ENCODE measurements at regions not wholly inside any gene's neighbourhood (a gene's known extent, or its start where the extent isn't known, plus 50 kb on each side); places are given as distances from the start of the nearest gene placed in this dataset.
"Not testable (repeated sequence)": the region's sequence is repeated elsewhere in the genome, so short reads cannot be mapped to it uniquely, and the experiment has no call there.

DNA sequence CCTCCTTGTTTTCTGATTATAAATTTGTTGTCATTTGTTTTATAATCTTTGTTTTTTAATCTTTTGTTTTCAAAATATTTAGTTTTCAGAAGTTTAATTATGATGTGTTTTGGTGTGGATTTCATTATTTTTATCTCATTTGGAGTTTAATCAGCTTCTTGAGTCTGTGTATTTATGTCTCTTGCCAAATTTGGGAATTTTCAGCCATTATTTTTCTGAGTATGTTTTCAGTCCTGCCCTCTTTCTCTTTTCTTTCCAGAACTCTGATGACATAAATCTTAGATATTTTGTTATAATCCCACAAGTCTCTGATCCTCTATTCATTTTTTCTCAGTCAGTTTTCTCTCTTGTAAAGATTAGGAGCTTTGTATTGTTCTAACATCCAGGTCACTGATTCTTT, 89.8 kb downstream of the RHOU start:
- no peak for DNase-seq

DNA sequence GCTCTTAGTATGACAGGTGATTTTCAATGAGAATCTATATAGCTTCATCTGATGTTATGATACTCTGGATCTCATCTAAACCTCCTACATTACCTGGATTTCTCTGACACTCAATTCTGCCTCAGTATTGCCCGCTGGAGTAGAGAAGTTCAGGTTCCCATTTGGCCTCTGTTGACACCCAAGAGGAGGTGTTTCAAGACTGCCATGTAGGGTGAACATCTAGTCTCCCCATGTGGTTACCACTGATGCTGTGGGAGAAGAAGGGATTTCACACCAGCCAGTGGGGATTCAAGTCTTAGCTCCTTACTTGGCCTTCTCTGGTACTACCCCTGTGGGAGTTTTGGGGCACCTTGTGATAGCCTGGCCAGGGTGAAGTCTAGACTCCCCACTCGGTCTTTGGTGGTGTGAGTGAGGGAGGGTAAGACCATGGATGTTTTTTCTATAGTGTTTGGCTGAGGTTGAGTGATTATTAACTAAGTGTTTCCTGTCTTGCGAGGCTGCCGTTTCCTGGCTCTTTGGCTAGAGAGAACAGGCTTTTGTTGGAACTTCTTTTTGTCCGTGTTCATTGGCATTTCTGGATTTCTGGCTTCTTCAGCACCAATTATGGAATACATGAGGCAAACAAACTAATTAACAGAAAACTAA, 90.7 kb downstream of the RHOU start:
- DNase-seq: no peak

DNA sequence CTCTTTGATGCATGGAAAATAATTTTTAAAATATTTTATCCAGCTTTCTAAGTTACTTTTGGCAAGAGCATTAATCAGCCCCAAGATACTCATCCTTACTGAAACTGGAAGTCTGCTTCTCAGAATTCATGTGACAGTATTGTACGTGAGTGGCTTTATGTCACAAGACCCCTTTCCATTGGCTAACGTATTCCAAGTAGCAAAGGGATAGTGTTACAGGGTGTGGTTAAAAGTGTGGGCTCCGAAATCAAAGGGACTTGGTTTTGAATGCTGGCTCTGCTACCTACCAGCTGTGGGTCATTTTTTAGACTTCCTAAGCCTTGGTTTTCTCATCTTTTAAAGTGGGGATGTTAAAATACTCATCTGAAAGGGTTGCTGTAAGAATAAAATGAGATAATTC, 91.7 kb downstream of the RHOU start:
- peak; percentile 10 for DNase-seq

DNA sequence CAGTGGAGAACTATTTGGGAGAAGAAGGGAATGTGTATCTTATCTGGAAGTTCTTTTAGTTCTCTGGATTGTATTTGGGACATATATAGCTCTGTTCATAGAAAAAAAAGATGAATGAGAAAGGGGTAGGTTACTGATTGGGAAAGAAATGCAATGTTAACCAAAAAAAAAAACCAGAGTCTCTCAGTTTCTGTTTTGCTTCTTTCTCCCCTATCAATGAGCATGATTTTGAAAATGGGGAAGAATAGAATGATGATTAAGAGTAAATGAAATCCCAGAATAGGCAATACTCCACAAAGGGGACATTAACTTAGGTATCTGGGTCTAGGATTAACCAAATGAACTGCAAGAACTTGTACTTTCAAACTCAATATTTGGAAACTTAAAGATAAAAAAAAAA, 92.9 kb downstream of the RHOU start:
- no peak for DNase-seq

DNA sequence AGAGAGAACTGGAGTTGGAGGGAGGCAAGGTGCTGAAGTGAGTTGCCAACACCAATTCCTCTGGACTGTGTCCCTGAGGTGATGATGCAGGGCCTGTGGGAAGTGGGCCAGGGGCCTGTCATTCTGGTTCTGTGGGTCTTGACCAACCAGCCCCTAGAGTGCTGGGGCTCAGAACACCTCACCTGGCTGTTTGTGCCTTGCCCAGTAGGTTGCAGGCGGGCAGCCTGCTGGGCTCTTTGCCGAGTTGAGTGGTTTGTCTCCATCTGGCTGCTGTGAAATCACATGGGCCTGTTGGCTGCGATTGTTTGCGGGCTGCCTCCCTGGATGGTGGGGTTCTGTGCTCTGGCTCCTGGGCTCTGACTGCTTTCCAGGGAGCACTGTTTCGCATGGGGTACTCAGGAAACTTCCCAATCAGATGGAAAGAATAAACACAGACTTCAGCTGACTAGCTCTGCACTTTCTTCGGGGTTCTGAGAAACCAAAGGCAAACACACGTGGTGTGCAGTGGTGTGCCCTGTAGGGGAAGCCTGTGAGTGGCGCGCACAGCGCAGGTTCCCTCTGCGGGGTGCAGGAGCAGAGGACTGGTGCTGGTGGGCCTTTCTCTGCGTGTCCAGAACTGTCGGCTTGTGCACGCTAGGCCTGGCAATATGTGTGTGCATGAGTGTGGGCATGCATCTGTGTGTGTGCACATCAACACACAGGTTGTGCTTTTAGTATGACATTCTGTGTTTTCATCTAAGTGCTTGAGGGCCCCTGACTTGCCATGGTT, 95.1 kb downstream of the RHOU start:
- DNase-seq: no peak

DNA sequence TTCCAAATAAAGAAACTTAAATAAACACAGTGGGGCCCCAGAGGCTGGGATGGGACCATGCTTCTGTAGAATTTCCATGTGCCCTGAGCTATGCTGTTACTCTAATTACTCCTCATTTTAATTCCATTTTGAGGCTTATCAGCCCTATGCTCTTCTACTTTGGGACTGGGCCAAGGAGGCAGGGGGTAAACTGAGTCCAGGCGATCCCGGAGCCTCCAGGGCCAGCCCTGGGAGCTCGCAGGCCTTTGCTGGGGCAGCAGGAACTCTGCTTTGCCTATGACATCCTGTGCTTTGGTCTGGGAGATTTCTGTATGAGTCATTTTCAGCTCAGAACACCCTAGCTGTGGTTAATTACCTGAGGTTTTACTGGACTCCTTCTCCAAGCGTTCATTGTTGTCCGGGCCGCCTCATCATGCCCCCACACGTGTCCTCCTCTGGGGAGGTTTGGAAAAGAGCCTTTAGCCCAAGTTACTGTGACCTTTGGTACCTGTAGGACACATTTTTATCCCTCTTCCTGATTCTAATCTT, 95.7 kb downstream of the RHOU start:
- DNase-seq: no peak

- no peak for DNase-seq
Measured at GRCh38 chr1:228833911-228834688, 98.8 kb downstream of the RHOU start.

DNA sequence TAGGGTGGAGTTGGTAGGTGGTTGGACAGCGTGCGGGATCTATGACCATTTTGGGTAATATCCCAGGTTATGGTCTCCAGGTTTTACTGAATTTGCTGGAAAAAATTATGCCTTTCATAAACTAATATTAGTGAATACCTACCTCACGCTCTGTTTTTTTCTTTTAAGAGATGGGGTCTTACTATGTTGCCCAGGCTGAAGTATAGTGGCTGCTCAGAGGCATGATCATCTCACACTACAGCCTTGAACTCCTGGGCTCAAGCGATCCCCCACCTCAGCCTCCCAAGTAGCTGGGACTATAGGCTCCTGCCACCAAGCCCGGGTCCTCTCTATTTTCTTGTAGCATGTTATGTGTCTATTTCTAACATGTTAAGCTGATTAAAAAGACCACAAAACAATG, 100.2 kb downstream of the RHOU start:
- no peak for DNase-seq

- DNase-seq: no peak
Measured at GRCh38 chr1:228835911-228836310, 100.6 kb downstream of the RHOU start.

DNA sequence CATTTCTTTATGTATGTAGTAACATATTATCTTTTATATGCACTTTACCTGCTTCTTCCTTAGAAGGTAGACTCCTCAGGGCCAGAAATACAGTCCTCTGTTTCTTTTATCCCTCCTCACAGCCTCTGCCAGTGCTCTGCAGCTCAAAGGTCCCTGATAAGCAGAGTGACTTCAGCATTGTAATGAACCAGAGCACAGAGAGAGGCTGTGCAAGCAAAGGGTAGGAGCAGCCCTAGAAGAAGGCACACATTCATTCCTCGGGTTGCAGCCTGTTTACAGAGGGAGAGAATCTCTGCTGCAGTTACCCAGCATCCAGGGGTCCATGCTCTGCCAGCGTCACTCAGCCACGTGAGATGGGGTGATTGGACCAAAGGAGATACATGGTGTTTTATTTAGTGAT, 101.1 kb downstream of the RHOU start:
- no peak for DNase-seq

- DNase-seq: no peak
Measured at GRCh38 chr1:228837032-228837431, 101.8 kb downstream of the RHOU start.

DNA sequence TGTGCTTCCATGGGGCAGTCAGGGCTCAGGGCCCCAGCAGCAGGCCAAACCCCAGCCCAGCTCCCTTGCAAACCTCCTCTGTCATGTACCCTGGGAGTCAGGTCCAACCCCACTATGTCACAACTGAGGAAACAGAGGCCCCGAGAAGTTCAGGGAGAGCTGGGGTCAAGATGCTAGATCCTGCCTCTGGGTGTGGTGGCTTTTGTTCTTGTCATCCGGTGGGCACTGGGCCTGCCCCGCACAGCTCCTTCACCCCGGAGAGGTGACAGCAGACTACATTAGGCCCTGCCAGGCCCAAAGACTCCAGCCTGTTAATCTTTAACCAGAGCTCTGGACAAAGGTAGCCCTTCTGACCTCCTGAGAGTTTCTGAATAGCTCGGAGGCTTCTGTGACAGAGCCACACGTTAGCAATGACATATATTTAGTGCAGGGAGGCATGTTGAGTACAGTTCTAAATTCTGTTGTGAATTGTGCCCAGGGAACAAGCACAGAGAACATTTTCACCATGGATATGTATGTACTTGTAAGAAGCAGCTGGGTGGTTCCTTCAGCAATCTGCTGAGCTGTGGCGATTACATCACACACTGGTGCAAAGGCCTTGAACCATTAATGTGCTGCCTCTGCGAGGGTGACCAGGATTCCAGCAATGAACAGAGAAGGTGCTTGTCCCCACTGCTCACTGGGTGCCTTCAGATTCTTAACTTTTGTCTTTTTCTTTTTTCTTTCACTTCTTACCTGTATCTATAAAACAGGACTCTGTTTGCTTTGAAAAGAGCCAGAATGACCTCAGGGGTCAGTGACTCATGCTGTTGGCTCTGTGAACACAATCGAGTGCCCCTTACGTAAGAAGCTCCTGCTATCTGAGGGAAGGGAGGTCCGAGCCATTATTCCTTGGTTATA, 102.8 kb downstream of the RHOU start:
- DNase-seq: no peak

DNA sequence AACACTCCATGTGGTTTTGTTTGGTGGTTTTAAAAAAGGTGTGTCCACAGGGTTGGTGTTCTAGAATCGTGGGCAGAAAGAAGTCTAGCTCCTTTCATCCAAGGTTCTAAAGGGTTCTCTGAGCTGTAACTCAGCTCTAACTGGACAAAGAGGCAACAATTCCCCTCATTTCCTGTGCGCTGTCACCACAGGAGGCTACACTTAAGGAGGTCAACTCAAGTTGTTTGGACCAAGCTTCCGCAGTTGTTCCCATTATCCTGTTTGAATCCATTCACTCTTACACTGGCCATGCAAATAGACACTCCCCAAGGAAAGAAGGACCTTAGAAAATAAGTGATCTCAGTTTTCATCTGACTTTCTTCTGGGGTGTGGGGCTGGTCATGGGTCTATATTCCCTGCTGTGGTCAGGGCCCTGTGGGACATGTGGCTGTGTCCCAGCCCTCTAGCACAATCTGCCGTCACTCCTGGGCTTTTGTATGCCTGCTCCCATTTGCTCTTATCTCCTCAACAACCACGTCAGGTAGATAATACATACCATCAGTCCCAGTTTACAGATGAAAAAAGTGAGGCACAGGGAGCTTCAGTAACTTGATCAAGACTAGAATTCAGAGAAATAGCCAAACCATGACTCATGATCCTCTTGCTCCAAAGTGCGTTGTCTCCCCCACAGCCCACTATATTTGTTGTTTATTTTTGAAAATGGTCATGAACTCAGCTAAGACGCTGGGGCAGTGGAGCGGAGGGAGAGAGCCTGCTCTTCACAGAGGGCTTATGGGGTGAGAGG, 103.6 kb downstream of the RHOU start:
- DNase-seq: no peak

GRCh38 chr1:228839656-228840055, 104.4 kb downstream of the RHOU start:
- DNase-seq: no peak

GRCh38 chr1:228841632-228842031, 106.4 kb downstream of the RHOU start:
- no peak for DNase-seq

- DNase-seq: no peak
Measured at GRCh38 chr1:228842094-228842775, 107.0 kb downstream of the RHOU start.

DNA sequence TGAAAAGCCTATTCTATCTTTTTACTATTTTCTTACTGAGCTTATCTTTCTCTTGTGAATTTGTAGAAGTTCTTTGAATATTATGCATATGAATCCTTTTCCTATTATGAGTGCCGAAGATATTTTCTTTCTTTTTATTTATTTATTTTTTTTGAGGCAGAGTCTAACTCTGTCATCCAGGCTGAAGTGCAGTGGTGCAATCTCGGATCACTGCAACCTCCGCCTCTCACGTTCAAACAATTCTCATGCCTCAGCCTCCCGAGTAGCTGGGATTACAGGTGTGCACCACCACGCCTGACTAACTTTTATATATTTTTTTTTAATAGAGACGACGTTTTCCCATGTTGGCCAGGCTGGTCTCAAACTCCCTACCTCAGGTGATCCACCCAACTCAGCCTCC, 109.8 kb downstream of the RHOU start:
- DNase-seq: no peak

DNA sequence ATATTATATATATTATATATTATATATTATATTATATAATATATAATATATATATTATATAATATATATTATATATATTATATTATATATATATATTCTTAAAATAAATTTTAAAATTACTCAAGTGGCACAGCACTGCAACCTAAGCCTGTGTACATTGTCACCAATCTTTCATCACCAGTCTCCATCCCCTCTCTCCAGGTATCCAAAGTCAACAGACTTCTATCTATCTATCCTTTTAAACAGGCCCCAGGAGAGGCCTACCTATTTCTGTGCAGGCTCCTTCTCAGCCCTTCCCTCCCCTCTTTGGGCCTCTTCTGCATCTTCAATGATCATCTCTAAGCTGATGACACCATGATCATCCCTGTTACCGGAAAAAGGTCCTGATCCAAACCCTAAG, 111.7 kb downstream of the RHOU start:
- no peak for DNase-seq

GRCh38 chr1:228847451-228847850, 112.2 kb downstream of the RHOU start:
- DNase-seq: not testable (repeated sequence)

- DNase-seq: no peak
Measured at GRCh38 chr1:228848406-228848805, 113.1 kb downstream of the RHOU start.

DNA sequence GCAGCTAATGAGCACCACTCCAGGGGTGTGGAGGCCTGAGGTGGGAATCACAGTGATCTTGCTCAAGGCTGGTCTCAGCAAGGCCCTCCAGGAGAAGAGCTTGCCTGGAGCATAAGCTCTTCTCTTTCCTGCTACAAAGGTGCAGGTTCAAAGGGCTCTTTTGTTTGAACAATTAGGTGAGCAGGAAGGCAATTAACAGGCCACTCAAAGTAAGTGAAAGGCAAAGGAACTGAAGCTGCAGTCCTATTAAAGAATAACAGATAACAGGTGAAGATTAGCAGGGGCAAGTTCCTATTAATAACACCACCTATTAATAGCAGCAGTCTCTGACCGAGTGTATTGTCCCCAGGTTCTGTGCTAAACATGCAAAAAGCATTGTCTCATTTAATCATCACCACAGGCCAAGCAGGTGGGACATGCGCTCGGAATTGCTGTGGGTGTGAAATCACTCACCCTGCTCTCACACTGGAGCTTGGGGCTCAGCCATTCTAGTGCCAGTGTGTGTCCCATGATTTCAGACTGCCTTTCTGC, 113.8 kb downstream of the RHOU start:
- DNase-seq: peak; percentile 20
